ENCODE measurements at regions not wholly inside any gene's neighbourhood (a gene's known extent, or its start where the extent isn't known, plus 50 kb on each side); places are given as distances from the start of the nearest gene placed in this dataset.

GRCh38 chr9:19681846-19682245, 107.0 kb downstream of the SLC24A2 start:
- no peak for ATAC-seq (ENCODE audit: insufficient number of reproducible peaks, low FRiP score, low read depth)
- TF ChIP-seq CTCF (IDR thresholded peaks at IDR 0.05), result no peak
- no peaks in the 10 kb centered on the region for H3K9me3 ChIP-seq
- no peak overlapping the region for H3K27ac ChIP-seq
- H3K36me3 ChIP-seq, result no peaks in the 10 kb centered on the region
- H3K4me1 ChIP-seq (ENCODE audit: control insufficient read depth in 1 of 2, low read depth in 2 of 2), result no peaks in the 10 kb centered on the region
- H3K27me3 ChIP-seq (replicated peaks; ENCODE audit: insufficient read depth), result no peaks in the 10 kb centered on the region
- DNase-seq (ENCODE audit: low spot score), result no peak
- H3K4me3 ChIP-seq, result no peak overlapping the region

GRCh38 chr9:19677924-19678323, 110.9 kb downstream of the SLC24A2 start:
- TF ChIP-seq CTCF (IDR thresholded peaks at IDR 0.05), result no peak
- no peak for ATAC-seq (ENCODE audit: insufficient number of reproducible peaks, low FRiP score, low read depth)

GRCh38 chr9:19675492-19675891, 113.3 kb downstream of the SLC24A2 start:
- H3K4me1 ChIP-seq (ENCODE audit: control insufficient read depth in 1 of 2, low read depth in 2 of 2), result no peaks in the 10 kb centered on the region
- no peaks in the 10 kb centered on the region for H3K36me3 ChIP-seq
- no peaks in the 10 kb centered on the region for H3K27me3 ChIP-seq (replicated peaks; ENCODE audit: insufficient read depth)
- no peak for ATAC-seq (ENCODE audit: insufficient number of reproducible peaks, low FRiP score, low read depth)
- H3K9me3 ChIP-seq, result no peaks in the 10 kb centered on the region
- no peak overlapping the region for H3K27ac ChIP-seq
- no peak for DNase-seq (ENCODE audit: low spot score)
- no peak overlapping the region for H3K4me3 ChIP-seq
- TF ChIP-seq CTCF (IDR thresholded peaks at IDR 0.05), result no peak

More at GRCh38 chr9:19677924-19678323, 110.9 kb downstream of the SLC24A2 start:
- no peaks in the 10 kb centered on the region for H3K27me3 ChIP-seq (replicated peaks; ENCODE audit: insufficient read depth)
- no peak for DNase-seq (ENCODE audit: low spot score)
- no peak overlapping the region for H3K27ac ChIP-seq
- no peaks in the 10 kb centered on the region for H3K36me3 ChIP-seq
- no peaks in the 10 kb centered on the region for H3K4me1 ChIP-seq (ENCODE audit: control insufficient read depth in 1 of 2, low read depth in 2 of 2)
- H3K4me3 ChIP-seq, result no peak overlapping the region
- no peaks in the 10 kb centered on the region for H3K9me3 ChIP-seq

GRCh38 chr9:19666575-19666974, 122.3 kb downstream of the SLC24A2 start:
- ATAC-seq (ENCODE audit: insufficient number of reproducible peaks, low FRiP score, low read depth), result no peak
- no peaks in the 10 kb centered on the region for H3K36me3 ChIP-seq
- TF ChIP-seq CTCF (IDR thresholded peaks at IDR 0.05), result no peak

GRCh38 chr9:19665146-19665863, 123.5 kb downstream of the SLC24A2 start:
- H3K4me1 ChIP-seq (ENCODE audit: control insufficient read depth in 1 of 2, low read depth in 2 of 2), result no peaks in the 10 kb centered on the region
- H3K4me3 ChIP-seq, result no peak overlapping the region
- no peaks in the 10 kb centered on the region for H3K36me3 ChIP-seq
- no peaks in the 10 kb centered on the region for H3K27me3 ChIP-seq (replicated peaks; ENCODE audit: insufficient read depth)
- no peaks in the 10 kb centered on the region for H3K9me3 ChIP-seq
- H3K27ac ChIP-seq, result no peak overlapping the region
- no peak for TF ChIP-seq CTCF (IDR thresholded peaks at IDR 0.05)
- DNase-seq (ENCODE audit: low spot score), result no peak
- no peak for ATAC-seq (ENCODE audit: insufficient number of reproducible peaks, low FRiP score, low read depth)

More at GRCh38 chr9:19666575-19666974, 122.3 kb downstream of the SLC24A2 start:
- H3K9me3 ChIP-seq, result no peaks in the 10 kb centered on the region
- no peak overlapping the region for H3K4me3 ChIP-seq
- H3K27me3 ChIP-seq (replicated peaks; ENCODE audit: insufficient read depth), result no peaks in the 10 kb centered on the region
- H3K4me1 ChIP-seq (ENCODE audit: control insufficient read depth in 1 of 2, low read depth in 2 of 2), result no peaks in the 10 kb centered on the region
- no peak for DNase-seq (ENCODE audit: low spot score)
- H3K27ac ChIP-seq, result no peak overlapping the region
